K562 (cell line): ENCODE measurements at regions not wholly inside any gene's neighbourhood (a gene's known extent, or its start where the extent isn't known, plus 50 kb on each side); places are given as distances from the start of the nearest gene placed in this dataset.

Source experiments
- CSDE1 ChIP-seq, 2 experiments: fragments of 450-650 bp; IDR thresholded peaks; 2 replicates each; pipeline ENCODE4 v1.6.1; 2016; ENCODE audit warnings: mild to moderate bottlenecking in 1 of 2
- FOS ChIP-seq: IDR thresholded peaks from 3 replicates; pipeline ENCODE4 v1.6.1; 2011; ENCODE audit not compliant: insufficient read length; ENCODE audit errors: extremely low read depth
- FOSL1 ChIP-seq: fragments of 200-800 bp; sonication (Bioruptor generic); conservative IDR thresholded peaks from 2 replicates; pipeline ENCODE4 v1.6.1; 2016; ENCODE audit warnings: missing genetic modification characterization, missing compliant biosample characterization
- FOXJ2 ChIP-seq: fragments of 200-800 bp; sonication (Bioruptor generic); IDR thresholded peaks from 2 replicates; pipeline ENCODE4 v1.6.1; 2016; ENCODE audit warnings: missing genetic modification characterization, missing compliant biosample characterization
- HMGN3 ChIP-seq: IDR thresholded peaks from 2 replicates; pipeline ENCODE4 v1.6.1; 2011; ENCODE audit warnings: borderline replicate concordance, low read depth, mild to moderate bottlenecking, mixed read lengths, low read length; ENCODE audit not compliant: insufficient read length; ENCODE audit errors: extremely low read depth
- JUND ChIP-seq, 2 experiments: IDR thresholded peaks; 2 replicates in 1 of 2; 3 replicates in 1 of 2; pipeline ENCODE4 v1.6.1; 2011; ENCODE audit warnings: borderline replicate concordance in 2 of 2, low read depth in 2 of 2, low read length in 2 of 2, improper control_type of control experiment in 1 of 2, missing biosample characterization in 1 of 2, missing genetic modification characterization in 1 of 2, missing genetic modification reagents in 1 of 2
- MAFF ChIP-seq: IDR thresholded peaks from 2 replicates; pipeline ENCODE4 v1.6.1; 2012; ENCODE audit warnings: low read length, improper control_type of control experiment
- MAFK ChIP-seq: IDR thresholded peaks from 2 replicates; pipeline ENCODE4 v1.6.1; 2011; ENCODE audit warnings: low read length, improper control_type of control experiment
- NR2C1 ChIP-seq, 2 experiments: fragments of 450-650 bp; IDR thresholded peaks; 2 replicates each; pipeline ENCODE4 v1.6.1; 2017; ENCODE audit warnings: mild to moderate bottlenecking in 2 of 2, antibody characterized with exemption in 1 of 2, inconsistent platforms in 1 of 2, missing compliant biosample characterization in 1 of 2, missing genetic modification characterization in 1 of 2
- RNF2 ChIP-seq: sonication (generic); IDR thresholded peaks from 2 replicates; pipeline ENCODE4 v1.6.1; 2016
- SMARCE1 ChIP-seq: fragments of 450-650 bp; IDR thresholded peaks from 2 replicates; pipeline ENCODE4 v1.7.1; 2016; ENCODE audit warnings: mild to moderate bottlenecking
- TCF3 ChIP-seq: sonication (generic); formaldehyde crosslinking; IDR thresholded peaks from 2 replicates; pipeline ENCODE4 v1.4.0; 2020; ENCODE audit warnings: mild to moderate bottlenecking, missing genetic modification reagents
- ZNF232 ChIP-seq: sonication (generic); formaldehyde crosslinking; IDR thresholded peaks from 2 replicates; pipeline ENCODE4 v1.8.0; 2022; ENCODE audit warnings: mild to moderate bottlenecking, missing genetic modification reagents
- ZNF384 ChIP-seq: IDR thresholded peaks from 2 replicates; pipeline ENCODE4 v1.6.1; 2012; ENCODE audit warnings: low read depth, low read length, improper control_type of control experiment
- TF ChIP-seq, protein P1 (sequence below), 2 experiments: fragments of 450-650 bp; IDR thresholded peaks; 2 replicates each; pipeline ENCODE4 v1.6.1; 2018; ENCODE audit warnings: mild to moderate bottlenecking in 2 of 2, low read depth in 1 of 2; ENCODE audit not compliant: partially characterized antibody in 2 of 2
- TF ChIP-seq, protein P2 (sequence below): fragments of 250-450 bp; sonication (Bioruptor Pico); IDR thresholded peaks from 2 replicates; pipeline ENCODE4 v1.8.0; 2021; ENCODE audit warnings: moderate library complexity, mild to moderate bottlenecking, inconsistent platforms
- TF ChIP-seq, protein P3 (sequence below): fragments of 250-450 bp; sonication (Bioruptor Pico); IDR thresholded peaks from 2 replicates; pipeline ENCODE4 v1.4.0; 2020
- TF ChIP-seq, protein P4 (sequence below), 2 experiments: fragments of 250-450 bp in 1 of 2; fragments of 450-650 bp in 1 of 2; sonication (Bioruptor Pico) in 1 of 2; IDR thresholded peaks; 2 replicates each; pipeline versions ENCODE4 v1.6.1 to v1.8.0; 2016 to 2021; ENCODE audit warnings: mild to moderate bottlenecking in 2 of 2, moderate library complexity in 2 of 2, missing compliant biosample characterization in 1 of 2, missing genetic modification characterization in 1 of 2
- TF ChIP-seq, protein P5 (sequence below): sonication (generic); formaldehyde crosslinking; IDR thresholded peaks from 2 replicates; pipeline ENCODE4 v1.8.0; 2022; ENCODE audit warnings: missing genetic modification reagents, mild to moderate bottlenecking, borderline replicate concordance

DNA sequence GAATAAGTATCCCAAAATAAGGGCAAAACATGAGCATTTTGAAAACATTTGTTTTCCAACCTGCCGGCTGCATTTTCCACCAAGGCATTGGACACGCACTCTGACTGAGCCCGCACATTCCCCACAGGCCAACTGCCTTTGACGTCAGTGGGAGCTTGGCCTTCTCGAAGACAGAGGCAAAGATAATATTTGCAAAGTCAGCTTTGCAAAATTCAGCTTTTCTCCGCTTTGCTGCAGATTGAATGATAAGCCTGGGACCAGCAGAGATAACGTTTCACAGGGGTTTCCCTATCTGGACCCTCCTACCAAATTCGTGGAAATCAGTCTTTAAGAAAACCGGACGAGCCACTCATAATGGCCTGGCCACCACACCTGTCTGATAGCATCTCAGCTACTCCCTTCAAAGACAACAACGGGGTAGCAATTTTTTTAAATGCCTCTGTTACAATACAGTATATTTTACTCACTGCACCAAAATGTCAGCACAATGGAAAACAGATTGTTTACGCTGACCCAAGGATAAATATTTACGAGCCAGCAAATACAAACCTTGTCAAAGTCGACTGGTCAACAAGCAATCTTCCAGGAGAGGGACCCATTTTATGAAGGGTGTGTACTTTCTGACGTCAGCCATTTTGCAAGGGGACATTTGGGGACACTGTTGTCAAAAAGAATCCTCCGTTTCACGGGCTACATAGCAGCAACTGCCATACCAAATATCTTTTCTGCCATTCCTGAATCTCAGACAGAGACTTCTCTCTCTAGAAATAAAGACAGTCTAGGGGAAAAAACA, 100.5 kb downstream of the TFAP2A start (continued):
- TF ChIP-seq, protein P1, sequence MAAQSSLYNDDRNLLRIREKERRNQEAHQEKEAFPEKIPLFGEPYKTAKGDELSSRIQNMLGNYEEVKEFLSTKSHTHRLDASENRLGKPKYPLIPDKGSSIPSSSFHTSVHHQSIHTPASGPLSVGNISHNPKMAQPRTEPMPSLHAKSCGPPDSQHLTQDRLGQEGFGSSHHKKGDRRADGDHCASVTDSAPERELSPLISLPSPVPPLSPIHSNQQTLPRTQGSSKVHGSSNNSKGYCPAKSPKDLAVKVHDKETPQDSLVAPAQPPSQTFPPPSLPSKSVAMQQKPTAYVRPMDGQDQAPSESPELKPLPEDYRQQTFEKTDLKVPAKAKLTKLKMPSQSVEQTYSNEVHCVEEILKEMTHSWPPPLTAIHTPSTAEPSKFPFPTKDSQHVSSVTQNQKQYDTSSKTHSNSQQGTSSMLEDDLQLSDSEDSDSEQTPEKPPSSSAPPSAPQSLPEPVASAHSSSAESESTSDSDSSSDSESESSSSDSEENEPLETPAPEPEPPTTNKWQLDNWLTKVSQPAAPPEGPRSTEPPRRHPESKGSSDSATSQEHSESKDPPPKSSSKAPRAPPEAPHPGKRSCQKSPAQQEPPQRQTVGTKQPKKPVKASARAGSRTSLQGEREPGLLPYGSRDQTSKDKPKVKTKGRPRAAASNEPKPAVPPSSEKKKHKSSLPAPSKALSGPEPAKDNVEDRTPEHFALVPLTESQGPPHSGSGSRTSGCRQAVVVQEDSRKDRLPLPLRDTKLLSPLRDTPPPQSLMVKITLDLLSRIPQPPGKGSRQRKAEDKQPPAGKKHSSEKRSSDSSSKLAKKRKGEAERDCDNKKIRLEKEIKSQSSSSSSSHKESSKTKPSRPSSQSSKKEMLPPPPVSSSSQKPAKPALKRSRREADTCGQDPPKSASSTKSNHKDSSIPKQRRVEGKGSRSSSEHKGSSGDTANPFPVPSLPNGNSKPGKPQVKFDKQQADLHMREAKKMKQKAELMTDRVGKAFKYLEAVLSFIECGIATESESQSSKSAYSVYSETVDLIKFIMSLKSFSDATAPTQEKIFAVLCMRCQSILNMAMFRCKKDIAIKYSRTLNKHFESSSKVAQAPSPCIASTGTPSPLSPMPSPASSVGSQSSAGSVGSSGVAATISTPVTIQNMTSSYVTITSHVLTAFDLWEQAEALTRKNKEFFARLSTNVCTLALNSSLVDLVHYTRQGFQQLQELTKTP (IDR thresholded peaks at IDR 0.05; ENCODE audit: low read depth in 1 of 2, partially characterized antibody in 2 of 2): peak in 1 of 2 experiments; percentile 14
- TF ChIP-seq NR2C1 (IDR thresholded peaks at IDR 0.05): 0 out of 2 replicates have a peak, but pooled peaks have one; percentile 24
- no peak; the same call in 1 of the 2 replicates for TF ChIP-seq NR2C1 (tag; IDR thresholded peaks at IDR 0.05)
- TF ChIP-seq ZNF384: 0 out of 2 replicates have a peak, but pooled peaks have one; percentile 5
- TF ChIP-seq, protein P2, sequence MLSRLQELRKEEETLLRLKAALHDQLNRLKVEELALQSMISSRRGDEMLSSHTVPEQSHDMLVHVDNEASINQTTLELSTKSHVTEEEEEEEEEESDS (CRISPR knock-in tag): no peak
- no peak for TF ChIP-seq FOS
- peak; percentile 70; the same call in 1 of the 2 replicates for TF ChIP-seq RNF2
- TF ChIP-seq FOXJ2 (tag): peak; percentile 80
- TF ChIP-seq TCF3 (CRISPR knock-in tag): 0 out of 2 replicates have a peak, but pooled peaks have one; percentile 4
- TF ChIP-seq ZNF232 (CRISPR knock-in tag): no peak
- peak; percentile 53 for TF ChIP-seq HMGN3
- peak; percentile 77 for TF ChIP-seq MAFK
- TF ChIP-seq CSDE1 (IDR thresholded peaks at IDR 0.05): peak in 1 of 2 experiments; percentile 41; a peak in 1 of 4 replicates
- TF ChIP-seq, protein P3, sequence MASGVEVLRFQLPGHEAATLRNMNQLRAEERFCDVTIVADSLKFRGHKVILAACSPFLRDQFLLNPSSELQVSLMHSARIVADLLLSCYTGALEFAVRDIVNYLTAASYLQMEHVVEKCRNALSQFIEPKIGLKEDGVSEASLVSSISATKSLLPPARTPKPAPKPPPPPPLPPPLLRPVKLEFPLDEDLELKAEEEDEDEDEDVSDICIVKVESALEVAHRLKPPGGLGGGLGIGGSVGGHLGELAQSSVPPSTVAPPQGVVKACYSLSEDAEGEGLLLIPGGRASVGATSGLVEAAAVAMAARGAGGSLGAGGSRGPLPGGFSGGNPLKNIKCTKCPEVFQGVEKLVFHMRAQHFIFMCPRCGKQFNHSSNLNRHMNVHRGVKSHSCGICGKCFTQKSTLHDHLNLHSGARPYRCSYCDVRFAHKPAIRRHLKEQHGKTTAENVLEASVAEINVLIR (CRISPR knock-in tag): 0 out of 2 replicates have a peak, but pooled peaks have one; percentile 36
- TF ChIP-seq FOSL1 (tag): peak; percentile 71
- TF ChIP-seq, protein P4, sequence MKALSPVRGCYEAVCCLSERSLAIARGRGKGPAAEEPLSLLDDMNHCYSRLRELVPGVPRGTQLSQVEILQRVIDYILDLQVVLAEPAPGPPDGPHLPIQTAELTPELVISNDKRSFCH (CRISPR knock-in tag; IDR thresholded peaks at IDR 0.05): no peak
- TF ChIP-seq, protein P4 (tag; IDR thresholded peaks at IDR 0.05): 0 out of 2 replicates have a peak, but pooled peaks have one; percentile 34
- TF ChIP-seq, protein P5, sequence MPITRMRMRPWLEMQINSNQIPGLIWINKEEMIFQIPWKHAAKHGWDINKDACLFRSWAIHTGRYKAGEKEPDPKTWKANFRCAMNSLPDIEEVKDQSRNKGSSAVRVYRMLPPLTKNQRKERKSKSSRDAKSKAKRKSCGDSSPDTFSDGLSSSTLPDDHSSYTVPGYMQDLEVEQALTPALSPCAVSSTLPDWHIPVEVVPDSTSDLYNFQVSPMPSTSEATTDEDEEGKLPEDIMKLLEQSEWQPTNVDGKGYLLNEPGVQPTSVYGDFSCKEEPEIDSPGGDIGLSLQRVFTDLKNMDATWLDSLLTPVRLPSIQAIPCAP (CRISPR knock-in tag): no peak
- peak; percentile 75 for TF ChIP-seq JUND (IDR thresholded peaks at IDR 0.05; ENCODE audit: borderline replicate concordance, low read depth, low read length)
- TF ChIP-seq JUND (tag; IDR thresholded peaks at IDR 0.05; ENCODE audit: borderline replicate concordance, low read depth, low read length): peak; percentile 86; the same call in 2 of the 3 replicates
- peak; percentile 85; the same call in 1 of the 2 replicates for TF ChIP-seq MAFF
- TF ChIP-seq SMARCE1: peak; percentile 79; the same call in 1 of the 2 replicates
